Natural killer cell (primary cell): ENCODE measurements at regions not wholly inside any gene's neighbourhood (a gene's known extent, or its start where the extent isn't known, plus 50 kb on each side); places are given as distances from the start of the nearest gene placed in this dataset.

ENCODE experiments used
- ATAC-seq, 3 donors: fragments of 150-1000 bp in 2 of 3; fragments of 200-7000 bp in 1 of 3; cut with Tn5 transposase; 1 replicate in 1 of 3; 2 replicates in 2 of 3; pipeline ENCODE4 v1.10.0; 2021; ENCODE audit warnings: mild to moderate bottlenecking in 2 of 3, moderate library complexity in 2 of 3
- DNase-seq, 2 donors: peaks; one replicate each; pipeline versions ENCODE4 v3.0.0 to v3.0.0-alpha.2; 2013 to 2021; ENCODE audit warnings: mixed read lengths in 1 of 2
- H3K27ac ChIP-seq: one replicate; pipeline ENCODE4 v1.5.1; 2013; ENCODE audit warnings: mild to moderate bottlenecking, low read length
- H3K27me3 ChIP-seq: one replicate; pipeline ENCODE4 v1.6.1; 2013; ENCODE audit warnings: low read length; ENCODE audit not compliant: control insufficient read depth, insufficient read depth
- H3K36me3 ChIP-seq: one replicate; pipeline ENCODE4 v1.6.1; 2013; ENCODE audit warnings: low read length; ENCODE audit not compliant: control insufficient read depth, insufficient read depth
- H3K4me1 ChIP-seq: one replicate; pipeline ENCODE4 v1.6.1; 2013; ENCODE audit warnings: low read length; ENCODE audit not compliant: control insufficient read depth, insufficient read depth
- H3K4me3 ChIP-seq: one replicate; pipeline ENCODE4 v1.5.1; 2013; ENCODE audit warnings: low read length
- H3K9me3 ChIP-seq: one replicate; pipeline ENCODE4 v1.6.1; 2013; ENCODE audit warnings: low read length; ENCODE audit not compliant: control insufficient read depth, insufficient read depth
- H3K27ac Mint-ChIP-seq, 2 donors: one replicate each; pipeline ENCODE4 v1.8.0; 2022; ENCODE audit warnings: mild to moderate bottlenecking in 2 of 2, mixed read lengths in 2 of 2, moderate library complexity in 1 of 2
- H3K27me3 Mint-ChIP-seq, 2 donors: one replicate each; pipeline ENCODE4 v1.8.0; 2022; ENCODE audit warnings: low read depth in 2 of 2, mixed read lengths in 2 of 2
- H3K36me3 Mint-ChIP-seq: one replicate; pipeline ENCODE4 v1.8.0; 2022; ENCODE audit warnings: mixed read lengths
- H3K4me1 Mint-ChIP-seq, 2 donors: one replicate each; pipeline ENCODE4 v1.8.0; 2022; ENCODE audit warnings: mixed read lengths in 2 of 2
- H3K4me3 Mint-ChIP-seq: one replicate; pipeline ENCODE4 v1.8.0; 2022; ENCODE audit warnings: mild to moderate bottlenecking, moderate library complexity, mixed read lengths
- H3K9me3 Mint-ChIP-seq, 2 donors: one replicate each; pipeline ENCODE4 v1.8.0; 2022; ENCODE audit warnings: mixed read lengths in 2 of 2
- WGBS: methylation state at CpG from one replicate; pipeline ENCODE4 v1.1.7; 2013; ENCODE audit warnings: missing lambda C conversion rate; ENCODE audit not compliant: insufficient coverage; 5-methylcytosine and 5-hydroxymethylcytosine counted together
- intact Hi-C: fragments of 100-400 bp; cut with micrococcal nuclease; formaldehyde crosslinking; loops from one replicate; pipeline ENCODE4 v1.14.2; 2022
- TF ChIP-seq, protein P1 (sequence below): fragments of 200-600 bp; IDR thresholded peaks from one replicate; pipeline ENCODE4 v1.8.0; 2022; ENCODE audit warnings: antibody characterized with exemption

- 94% methylated on average over 15 of the region's 15 CpGs for WGBS
- no peaks in the 10 kb centered on the region for H3K36me3 Mint-ChIP-seq
- intact Hi-C loops: no loop called here
- H3K27me3 Mint-ChIP-seq: no peaks in the 10 kb centered on the region
- no peak for DNase-seq
- H3K9me3 ChIP-seq: no peaks in the 10 kb centered on the region
- H3K4me1 ChIP-seq: peaks cover 8% of the 10 kb centered on the region
- H3K4me1 Mint-ChIP-seq: peaks cover 0 to 9% of the 10 kb centered on the region in 2 donors
- no peak overlapping the region for H3K27ac ChIP-seq
- H3K27ac Mint-ChIP-seq: no peak overlapping the region
- no peaks in the 10 kb centered on the region for H3K9me3 Mint-ChIP-seq
- TF ChIP-seq, protein P1, sequence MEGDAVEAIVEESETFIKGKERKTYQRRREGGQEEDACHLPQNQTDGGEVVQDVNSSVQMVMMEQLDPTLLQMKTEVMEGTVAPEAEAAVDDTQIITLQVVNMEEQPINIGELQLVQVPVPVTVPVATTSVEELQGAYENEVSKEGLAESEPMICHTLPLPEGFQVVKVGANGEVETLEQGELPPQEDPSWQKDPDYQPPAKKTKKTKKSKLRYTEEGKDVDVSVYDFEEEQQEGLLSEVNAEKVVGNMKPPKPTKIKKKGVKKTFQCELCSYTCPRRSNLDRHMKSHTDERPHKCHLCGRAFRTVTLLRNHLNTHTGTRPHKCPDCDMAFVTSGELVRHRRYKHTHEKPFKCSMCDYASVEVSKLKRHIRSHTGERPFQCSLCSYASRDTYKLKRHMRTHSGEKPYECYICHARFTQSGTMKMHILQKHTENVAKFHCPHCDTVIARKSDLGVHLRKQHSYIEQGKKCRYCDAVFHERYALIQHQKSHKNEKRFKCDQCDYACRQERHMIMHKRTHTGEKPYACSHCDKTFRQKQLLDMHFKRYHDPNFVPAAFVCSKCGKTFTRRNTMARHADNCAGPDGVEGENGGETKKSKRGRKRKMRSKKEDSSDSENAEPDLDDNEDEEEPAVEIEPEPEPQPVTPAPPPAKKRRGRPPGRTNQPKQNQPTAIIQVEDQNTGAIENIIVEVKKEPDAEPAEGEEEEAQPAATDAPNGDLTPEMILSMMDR: no peak
- no peak overlapping the region for H3K4me3 ChIP-seq
- ATAC-seq: no peak
- H3K4me3 Mint-ChIP-seq: no peak overlapping the region
- no peaks in the 10 kb centered on the region for H3K27me3 ChIP-seq
- no peaks in the 10 kb centered on the region for H3K36me3 ChIP-seq
Observed at GRCh38 chr2:43078781-43079755, 147.3 kb downstream of the ZFP36L2 start.

GRCh38 chr2:43078301-43078700 lies 148.1 kb downstream of the ZFP36L2 start:
- no peaks in the 10 kb centered on the region for H3K36me3 ChIP-seq
- DNase-seq (no peak), ATAC-seq (no peak)
- peaks cover 0 to 1% of the 10 kb centered on the region in 2 donors for H3K4me1 Mint-ChIP-seq
- H3K9me3 ChIP-seq: no peaks in the 10 kb centered on the region
- no peaks in the 10 kb centered on the region for H3K27me3 Mint-ChIP-seq
- no peak overlapping the region for H3K27ac Mint-ChIP-seq
- H3K4me1 ChIP-seq: peaks cover under 1% of the 10 kb centered on the region
- H3K9me3 Mint-ChIP-seq: no peaks in the 10 kb centered on the region
- TF ChIP-seq, protein P1: no peak
- H3K27ac ChIP-seq: no peak overlapping the region
- 90% methylated on average over 5 of the region's 5 CpGs for WGBS
- H3K4me3 Mint-ChIP-seq: no peak overlapping the region
- no peaks in the 10 kb centered on the region for H3K27me3 ChIP-seq
- H3K36me3 Mint-ChIP-seq: no peaks in the 10 kb centered on the region
- no peak overlapping the region for H3K4me3 ChIP-seq
- intact Hi-C loops: no loop called here

DNA sequence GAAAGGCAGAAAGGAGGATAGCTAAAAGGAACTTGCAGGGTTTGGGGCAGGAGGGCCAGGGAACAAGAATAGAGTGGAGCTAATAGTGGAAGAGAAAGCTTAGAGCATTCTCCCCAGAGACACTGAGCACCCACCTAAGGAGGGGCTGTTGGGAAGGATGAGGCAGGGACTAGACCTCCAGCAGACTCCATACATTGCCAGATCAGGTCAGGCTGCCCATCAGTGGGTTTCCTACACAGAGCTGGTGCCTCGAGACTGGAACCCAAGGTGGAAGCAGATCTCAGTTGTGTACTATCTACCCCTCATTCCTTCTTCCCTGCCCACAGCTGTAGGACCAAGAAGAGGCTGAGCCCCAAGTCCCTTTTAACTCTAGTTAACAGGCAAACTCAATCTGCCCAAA lies 148.5 kb downstream of the ZFP36L2 start:
- Histone ChIP-seq H3K27ac (no peak overlapping the region), H3K4me1 (no peaks in the 10 kb centered on the region), H3K36me3 (no peaks in the 10 kb centered on the region), H3K4me3 (no peak overlapping the region), H3K27me3 (no peaks in the 10 kb centered on the region), H3K9me3 (no peaks in the 10 kb centered on the region)
- Mint-ChIP-seq H3K9me3 (no peaks in the 10 kb centered on the region), H3K27ac (no peak overlapping the region), H3K4me3 (no peak overlapping the region), H3K4me1 (no peaks in the 10 kb centered on the region), H3K27me3 (no peaks in the 10 kb centered on the region), H3K36me3 (no peaks in the 10 kb centered on the region)
- ATAC-seq (no peak), DNase-seq (no peak)
- TF ChIP-seq, protein P1: no peak
- WGBS: 86% methylated on average over 1 of the region's 1 CpG
- intact Hi-C loops: no loop called here
